AG04450 (cell line): ENCODE measurements at regions not wholly inside any gene's neighbourhood (a gene's known extent, or its start where the extent isn't known, plus 50 kb on each side); places are given as distances from the start of the nearest gene placed in this dataset.

Experiments used
- CTCF ChIA-PET: fragments of 300-600, 350-600 bp; formaldehyde crosslinking; extraction: SDS; loops from one replicate; lab custom pipeline; 2022; ENCODE audit warnings: antibody characterized with exemption, inconsistent platforms; lab: Charles Lee
- POLR2A ChIA-PET: fragments of 350-600 bp; formaldehyde crosslinking; extraction: SDS; loops from one replicate; lab custom pipeline; 2021; ENCODE audit warnings: antibody characterized with exemption, inconsistent platforms; lab: Yijun Ruan, JAX
- DNase-seq: peaks from one replicate; pipeline ENCODE4 v3.0.0-alpha.2; 2011; ENCODE audit warnings: low read depth, low spot score
- H3K27ac ChIP-seq: one replicate; pipeline ENCODE4 v1.5.1; 2012; ENCODE audit warnings: low read depth, low read length, control low read depth
- H3K27me3 ChIP-seq: one replicate; pipeline ENCODE4 v1.6.0; 2012; ENCODE audit warnings: low read length; ENCODE audit not compliant: control insufficient read depth, insufficient read depth
- H3K4me3 ChIP-seq: 2 replicates; pipeline ENCODE4 v1.5.1; 2011; ENCODE audit warnings: mild to moderate bottlenecking, low read depth, low read length, control low read depth
- H3K9me3 ChIP-seq: 2 replicates; pipeline ENCODE4 v1.5.1; 2012; ENCODE audit warnings: low read length; ENCODE audit not compliant: control insufficient read depth, insufficient read depth
- TF ChIP-seq, protein P1 (sequence below): IDR thresholded peaks from 2 replicates; pipeline ENCODE4 v1.5.1; 2011; ENCODE audit warnings: low read depth, low read length, control low read depth, inconsistent platforms

DNA sequence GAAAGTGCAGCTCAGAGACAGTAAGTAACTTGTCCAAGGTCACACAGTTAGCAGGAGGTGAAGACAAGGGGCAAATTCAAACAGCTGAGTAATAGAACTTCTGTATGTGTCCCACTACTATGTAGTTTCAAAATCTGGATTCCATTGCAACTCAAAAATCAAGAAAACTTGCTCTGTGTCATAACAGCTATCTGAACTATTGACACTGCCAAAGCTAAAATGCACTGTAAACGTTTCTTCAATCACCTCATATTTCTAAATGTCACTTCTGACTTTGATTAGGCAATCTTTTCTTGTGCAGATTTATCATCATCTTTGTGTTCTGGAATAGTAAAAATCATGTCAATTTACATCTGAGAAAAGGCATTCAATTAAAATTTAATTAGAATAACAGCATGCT lies 957.6 kb downstream of the MRPL39 start:
- POLR2A ChIA-PET = no interaction called here
- Histone ChIP-seq H3K9me3 (no peaks in the 10 kb centered on the region), H3K27ac (no peak overlapping the region), H3K27me3 (no peaks in the 10 kb centered on the region), H3K4me3 (no peak overlapping the region)
- CTCF ChIA-PET = no interaction called here
- no peak for DNase-seq
- TF ChIP-seq, protein P1, sequence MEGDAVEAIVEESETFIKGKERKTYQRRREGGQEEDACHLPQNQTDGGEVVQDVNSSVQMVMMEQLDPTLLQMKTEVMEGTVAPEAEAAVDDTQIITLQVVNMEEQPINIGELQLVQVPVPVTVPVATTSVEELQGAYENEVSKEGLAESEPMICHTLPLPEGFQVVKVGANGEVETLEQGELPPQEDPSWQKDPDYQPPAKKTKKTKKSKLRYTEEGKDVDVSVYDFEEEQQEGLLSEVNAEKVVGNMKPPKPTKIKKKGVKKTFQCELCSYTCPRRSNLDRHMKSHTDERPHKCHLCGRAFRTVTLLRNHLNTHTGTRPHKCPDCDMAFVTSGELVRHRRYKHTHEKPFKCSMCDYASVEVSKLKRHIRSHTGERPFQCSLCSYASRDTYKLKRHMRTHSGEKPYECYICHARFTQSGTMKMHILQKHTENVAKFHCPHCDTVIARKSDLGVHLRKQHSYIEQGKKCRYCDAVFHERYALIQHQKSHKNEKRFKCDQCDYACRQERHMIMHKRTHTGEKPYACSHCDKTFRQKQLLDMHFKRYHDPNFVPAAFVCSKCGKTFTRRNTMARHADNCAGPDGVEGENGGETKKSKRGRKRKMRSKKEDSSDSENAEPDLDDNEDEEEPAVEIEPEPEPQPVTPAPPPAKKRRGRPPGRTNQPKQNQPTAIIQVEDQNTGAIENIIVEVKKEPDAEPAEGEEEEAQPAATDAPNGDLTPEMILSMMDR = no peak

DNA sequence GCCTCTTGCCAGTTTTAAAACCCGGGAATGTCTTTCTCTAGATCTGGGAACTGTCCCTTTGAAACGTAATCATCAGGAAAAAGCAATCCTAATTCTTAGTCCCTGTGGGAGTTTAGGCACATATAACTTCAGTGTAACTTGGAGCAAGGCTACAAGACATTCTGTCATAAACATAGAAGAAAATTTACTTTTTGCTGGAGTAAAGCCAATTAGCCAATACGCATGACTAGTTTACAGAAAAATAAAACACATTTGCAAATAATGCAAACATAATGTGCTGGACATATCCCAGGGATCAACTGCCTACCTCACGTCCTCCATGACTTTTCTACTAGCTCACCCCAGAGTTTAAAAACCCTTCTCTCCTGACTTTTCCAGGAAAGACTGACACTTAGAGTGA lies 970.6 kb downstream of the MRPL39 start:
- no peak for DNase-seq
- no peaks in the 10 kb centered on the region for H3K27me3 ChIP-seq
- ChIA-PET POLR2A (no interaction called here), CTCF (interaction anchor here (0.7 kb wide), 1 partner anchor 749 kb away, joined by 5 read pairs; no protein-coding TSS in a partner anchor)
- H3K9me3 ChIP-seq = no peaks in the 10 kb centered on the region
- TF ChIP-seq, protein P1 = no peak
- no peak overlapping the region for H3K4me3 ChIP-seq
- H3K27ac ChIP-seq = no peak overlapping the region

DNA sequence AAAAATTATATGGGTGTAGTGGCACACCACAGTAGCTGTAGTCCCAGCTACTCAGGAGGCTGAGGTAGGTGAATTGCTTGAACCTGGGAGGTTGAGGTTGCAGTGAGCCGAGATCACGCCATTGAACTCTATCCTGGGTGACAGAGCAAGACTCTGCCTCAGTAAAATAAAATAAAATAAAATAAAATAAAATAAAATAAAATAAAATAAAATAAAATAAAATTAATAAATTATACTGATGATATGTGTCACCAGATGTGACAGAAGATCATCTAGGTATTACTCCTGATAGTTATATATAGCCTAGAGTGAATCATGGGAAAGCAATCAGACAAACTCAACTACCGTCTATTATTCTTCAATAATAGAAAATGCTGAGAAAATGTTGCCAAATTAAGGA lies 972.5 kb downstream of the MRPL39 start:
- CTCF ChIA-PET = no interaction called here
- H3K27me3 ChIP-seq = no peaks in the 10 kb centered on the region
- POLR2A ChIA-PET = no interaction called here
- no peaks in the 10 kb centered on the region for H3K9me3 ChIP-seq
- TF ChIP-seq, protein P1 = no peak
- H3K4me3 ChIP-seq = no peak overlapping the region
- DNase-seq = no peak
- H3K27ac ChIP-seq = no peak overlapping the region

DNA sequence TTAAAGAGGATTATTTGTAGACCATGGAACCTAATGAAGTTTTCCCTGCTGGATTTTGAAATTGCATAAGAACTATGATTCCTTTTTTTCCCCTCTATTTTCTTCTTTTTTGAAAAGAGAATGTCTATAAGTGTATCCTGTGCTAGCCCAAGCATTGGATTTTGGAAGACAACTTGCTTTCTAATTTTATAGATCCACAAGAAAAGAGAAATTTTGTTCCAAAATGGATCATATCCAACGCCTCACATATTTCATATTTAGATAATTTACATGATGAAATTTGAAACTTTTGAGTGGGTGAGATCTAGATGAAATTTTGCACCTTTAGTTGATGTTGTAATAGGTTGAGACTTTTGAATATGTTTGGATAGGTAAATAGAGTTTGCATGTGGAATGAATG lies 978.7 kb downstream of the MRPL39 start:
- Histone ChIP-seq H3K27ac (no peak overlapping the region), H3K27me3 (no peaks in the 10 kb centered on the region), H3K9me3 (no peaks in the 10 kb centered on the region), H3K4me3 (no peak overlapping the region)
- TF ChIP-seq, protein P1 = no peak
- ChIA-PET CTCF (no interaction called here), POLR2A (no interaction called here)
- no peak for DNase-seq

DNA sequence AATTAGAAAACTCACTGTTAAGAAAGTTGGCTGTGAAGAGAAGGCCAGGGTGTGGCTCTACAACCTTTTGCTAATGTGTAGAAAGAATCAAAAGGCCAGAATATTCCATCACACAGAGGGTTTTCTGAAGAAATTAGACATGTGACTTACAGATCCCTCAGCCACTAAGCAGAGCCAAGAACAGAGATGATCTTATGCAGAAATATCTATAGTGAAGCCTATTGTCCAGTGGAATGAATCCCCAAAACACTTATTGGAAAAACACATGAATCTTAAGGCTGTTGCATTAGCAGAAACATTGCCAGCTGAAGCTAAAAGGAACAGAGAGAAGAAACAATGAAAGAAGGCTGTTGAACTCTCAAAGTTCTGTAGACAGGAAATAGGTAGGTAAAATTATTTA lies 979.2 kb downstream of the MRPL39 start:
- Histone ChIP-seq H3K4me3 (no peak overlapping the region), H3K27me3 (no peaks in the 10 kb centered on the region), H3K9me3 (no peaks in the 10 kb centered on the region), H3K27ac (no peak overlapping the region)
- ChIA-PET POLR2A (no interaction called here), CTCF (no interaction called here)
- DNase-seq = no peak
- TF ChIP-seq, protein P1 = no peak
